T-helper 1 cell treated with Interleukin-12 subunit alpha and Interleukin-12 subunit beta and Interleukin-4 antibody, amounts not matched to agents 30 ng/mL and 1 ng/mL, for 36 hours (primary cell): ENCODE measurements at regions not wholly inside any gene's neighbourhood (a gene's known extent, or its start where the extent isn't known, plus 50 kb on each side); places are given as distances from the start of the nearest gene placed in this dataset.

ENCODE experiments used
- intact Hi-C: fragments of 100-400 bp; cut with micrococcal nuclease; formaldehyde crosslinking; loops from one replicate; pipeline ENCODE4 v1.15.1; 2024

DNA sequence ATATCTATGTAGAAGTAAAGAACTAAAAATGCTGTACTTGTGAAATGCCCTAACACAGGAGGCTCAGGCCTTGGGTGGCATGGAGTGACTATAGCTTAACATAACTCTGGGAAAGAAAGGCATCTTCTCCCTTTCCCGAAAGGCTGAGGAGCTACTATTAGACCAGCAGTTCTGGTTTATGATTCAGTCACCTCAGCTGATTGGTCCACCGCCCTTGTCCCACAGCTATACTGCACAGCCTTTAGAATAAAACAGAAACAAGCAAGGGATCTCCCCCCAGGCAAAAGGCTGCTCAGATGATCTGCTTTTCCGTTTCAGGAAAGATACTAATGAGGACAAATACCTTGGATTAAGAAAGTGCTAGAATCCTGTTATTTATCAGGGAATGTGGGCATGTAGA lies 171.3 kb downstream of the SNCA start:
- intact Hi-C loops = no loop called here

- intact Hi-C loops = no loop called here
Observed at GRCh38 chr4:89664521-89664920, 172.4 kb downstream of the SNCA start.

GRCh38 chr4:89661173-89661899 lies 175.6 kb downstream of the SNCA start:
- intact Hi-C loops = no loop called here

DNA sequence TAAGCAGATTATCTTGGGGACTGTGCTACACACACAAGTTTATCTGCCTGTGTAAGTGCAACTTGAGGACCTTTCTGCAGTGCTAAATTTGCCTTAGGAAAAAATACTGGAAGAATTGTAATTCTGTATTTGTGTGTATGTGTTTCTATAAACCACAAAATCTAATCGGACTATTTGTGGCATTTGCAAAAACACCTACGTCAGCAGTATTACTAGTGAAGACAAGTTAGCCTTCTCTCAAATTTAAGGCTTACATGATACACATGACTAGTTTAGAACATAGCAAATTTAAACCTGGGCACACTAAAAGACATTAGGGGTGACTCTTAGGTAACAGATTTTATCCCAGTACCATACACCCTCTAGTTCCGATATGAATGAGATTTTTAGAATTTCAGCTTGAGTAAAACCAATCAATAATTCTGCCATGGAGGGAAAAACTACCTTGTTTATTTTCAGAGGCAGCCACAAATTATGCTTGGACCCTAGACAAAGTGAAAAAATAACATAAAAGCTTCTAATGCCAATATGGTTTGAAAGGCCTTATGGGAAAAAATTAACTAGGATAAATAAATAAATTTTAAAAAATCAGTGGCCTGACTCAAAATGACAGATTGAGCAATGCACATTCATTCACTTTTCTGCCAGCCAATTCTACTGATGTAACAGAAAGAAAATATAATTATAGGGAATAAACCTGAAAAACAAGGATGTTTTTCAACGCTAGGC lies 176.4 kb downstream of the SNCA start:
- intact Hi-C loops = no loop called here

GRCh38 chr4:89658701-89659024 lies 178.3 kb downstream of the SNCA start:
- intact Hi-C loops = loop anchor here (1.0 kb wide), 2 partner anchors 210 to 243 kb away; no protein-coding TSS in a partner anchor

DNA sequence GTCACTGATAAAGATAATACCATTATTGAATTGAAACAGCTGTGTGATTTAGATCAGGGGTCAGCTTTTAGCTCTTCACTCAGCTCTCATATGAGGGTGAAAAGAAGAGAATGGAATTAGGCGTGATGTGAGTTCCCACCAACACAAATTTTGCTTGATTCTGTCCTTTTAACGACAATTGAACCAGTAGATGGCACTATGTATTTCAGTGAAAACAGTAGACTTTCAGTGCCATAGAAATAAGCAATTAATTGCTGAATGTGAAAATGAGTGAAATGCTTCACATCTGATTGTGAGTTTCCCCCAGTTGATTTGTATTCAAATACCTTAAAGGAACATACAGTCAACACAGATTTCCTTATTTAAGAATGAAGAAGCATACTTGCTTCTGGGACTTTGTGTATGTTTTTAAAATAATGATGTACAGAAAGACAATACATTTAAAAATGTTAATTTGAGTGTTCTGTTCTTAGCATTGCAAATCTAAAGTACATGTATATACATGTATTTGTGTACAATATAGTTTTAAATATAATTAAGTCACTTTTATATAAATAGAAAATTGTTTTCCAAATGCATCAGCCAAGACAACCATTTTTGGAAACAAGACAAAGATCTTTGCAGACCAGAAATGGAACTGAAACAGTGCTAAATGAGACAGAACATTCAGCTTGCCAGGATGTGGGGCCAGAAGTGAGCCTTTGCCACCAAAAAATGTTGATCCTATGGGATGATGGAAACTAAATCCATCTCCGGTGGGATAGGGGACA lies 178.8 kb downstream of the SNCA start:
- intact Hi-C loops = loop anchor here (1.0 kb wide), 2 partner anchors 210 to 243 kb away; no protein-coding TSS in a partner anchor

GRCh38 chr4:89653012-89653411 lies 183.9 kb downstream of the SNCA start:
- intact Hi-C loops = no loop called here

- intact Hi-C loops = no loop called here
Observed at GRCh38 chr4:89645482-89645881, 191.5 kb downstream of the SNCA start.

DNA sequence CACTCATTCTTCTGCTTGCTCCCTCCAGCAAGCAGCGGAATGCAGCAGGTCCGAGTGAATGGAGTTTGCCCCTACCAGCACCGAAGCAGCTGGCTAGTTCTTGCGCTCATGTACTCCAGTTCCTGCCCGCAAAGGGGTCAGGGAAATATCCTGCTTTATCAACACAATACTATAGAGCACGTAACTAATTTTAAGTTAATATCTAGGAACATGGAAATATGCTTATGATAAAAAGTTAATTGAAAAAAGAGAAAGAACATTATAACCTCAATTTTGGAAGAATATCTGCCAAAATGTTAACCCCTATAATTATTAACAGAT lies 195.6 kb downstream of the SNCA start:
- intact Hi-C loops = no loop called here

DNA sequence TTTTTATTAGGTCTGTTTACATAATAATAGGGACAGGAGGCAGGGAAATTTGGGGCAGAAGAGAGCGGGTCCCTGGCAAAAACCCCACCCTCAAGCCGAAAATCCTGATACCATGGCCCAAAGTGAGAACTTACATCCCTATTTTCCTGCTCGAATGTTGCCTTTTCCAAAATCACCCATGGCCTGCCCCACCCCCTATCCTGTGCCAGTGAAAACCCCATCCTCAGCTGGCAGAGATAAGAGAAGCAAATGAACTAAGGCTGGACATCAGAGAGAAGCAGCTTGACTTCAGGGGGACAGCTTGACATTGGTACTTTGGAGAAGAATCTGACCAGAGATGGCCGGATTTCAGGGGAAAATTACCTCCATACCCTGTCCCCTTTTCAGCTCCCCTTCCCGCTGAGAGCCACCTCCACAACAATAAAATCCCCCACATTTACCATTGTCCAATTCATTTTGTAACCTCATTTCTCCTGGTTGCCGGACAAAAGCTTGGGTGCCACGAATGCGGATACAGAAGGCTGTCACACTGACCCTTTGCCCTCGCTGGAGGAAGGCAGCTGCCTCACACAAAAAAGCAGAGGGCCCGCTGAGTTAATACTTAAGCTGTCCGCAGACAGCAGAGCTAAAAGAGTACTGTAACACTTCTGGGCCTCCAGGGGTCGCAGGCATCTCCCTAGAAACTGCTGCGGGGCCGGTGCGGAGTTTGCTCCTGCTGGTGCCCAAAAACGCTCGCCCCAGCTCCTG lies 196.2 kb downstream of the SNCA start:
- intact Hi-C loops = no loop called here

- intact Hi-C loops = no loop called here
Observed at GRCh38 chr4:89639395-89639794, 197.6 kb downstream of the SNCA start.

DNA sequence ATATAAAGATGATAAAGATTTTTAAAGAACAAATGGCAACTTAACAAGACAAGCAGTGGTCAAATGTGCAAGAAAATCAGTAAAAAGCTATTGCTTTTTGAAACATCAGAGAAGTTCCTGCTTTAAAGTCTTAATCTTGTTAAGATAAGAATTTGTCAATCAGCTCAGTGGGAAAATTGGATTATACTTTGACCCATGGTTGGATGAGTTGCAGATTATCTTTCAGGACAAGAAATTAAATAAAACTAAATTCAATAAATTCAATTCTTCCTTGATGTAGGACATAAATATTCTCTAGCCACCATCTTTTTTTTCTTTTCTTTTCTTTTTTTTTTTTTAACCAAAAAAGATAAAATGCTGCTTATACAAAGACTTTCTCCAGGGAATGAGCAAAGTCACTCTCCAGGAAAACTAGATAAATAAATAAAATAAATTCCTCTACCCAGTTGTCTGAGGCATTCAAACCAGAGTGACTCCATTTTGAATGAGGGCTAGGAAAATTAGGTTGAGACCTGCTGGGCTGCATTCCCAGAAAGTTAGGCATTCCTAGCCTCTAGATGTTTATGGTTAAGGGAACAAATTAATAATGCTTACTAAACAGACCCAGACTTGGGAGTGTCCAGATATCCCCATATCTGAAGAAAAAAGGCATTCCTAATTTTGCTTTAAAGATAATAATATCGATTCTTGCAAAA lies 211.2 kb downstream of the SNCA start:
- intact Hi-C loops = no loop called here

- intact Hi-C loops = loop anchor here (10.0 kb wide), 1 partner anchor 325 kb away; no protein-coding TSS in a partner anchor
Observed at GRCh38 chr4:89619206-89619962, 217.6 kb downstream of the SNCA start.

DNA sequence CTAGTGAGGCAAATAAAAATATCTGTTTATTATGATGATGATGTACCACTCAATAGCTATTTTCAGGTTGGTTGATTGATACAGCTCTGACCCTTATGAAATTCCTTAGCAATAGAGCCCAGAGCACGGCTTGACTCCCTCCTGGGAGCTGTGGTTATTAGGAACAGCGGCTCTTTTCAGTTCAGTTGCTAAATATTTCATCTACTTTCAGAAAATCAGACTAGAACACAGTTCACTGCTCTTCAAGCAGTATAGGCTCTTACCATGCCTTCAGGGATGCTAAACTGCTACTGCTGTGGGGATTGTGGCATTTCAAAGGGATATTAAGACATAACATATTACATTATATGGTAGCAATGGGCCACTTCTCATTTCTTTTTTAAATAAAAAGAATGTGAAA lies 218.8 kb downstream of the SNCA start:
- intact Hi-C loops = loop anchor here (10.0 kb wide), 1 partner anchor 323 kb away; no protein-coding TSS in a partner anchor

GRCh38 chr4:89617317-89617716 lies 219.6 kb downstream of the SNCA start:
- intact Hi-C loops = loop anchor here (10.0 kb wide), 1 partner anchor 323 kb away; no protein-coding TSS in a partner anchor

DNA sequence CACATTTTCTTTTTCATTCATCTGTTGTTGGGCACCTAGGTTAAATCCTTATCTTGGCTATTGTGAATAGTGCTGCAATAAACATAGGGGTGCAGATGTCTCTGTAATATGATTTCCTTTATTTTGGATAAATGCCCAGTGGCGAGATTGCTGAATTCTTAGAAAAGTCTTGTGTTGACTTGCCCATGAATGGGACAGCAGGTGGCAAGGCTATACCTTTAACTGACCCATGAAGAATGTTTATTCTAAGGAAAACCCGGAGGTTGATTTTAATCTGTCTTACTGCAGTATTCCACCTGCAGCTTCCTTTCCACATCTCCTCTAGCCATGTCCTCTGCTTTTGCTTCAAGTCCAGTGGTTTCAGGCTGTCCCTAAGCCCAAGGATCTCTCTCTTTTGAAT lies 220.6 kb downstream of the SNCA start:
- intact Hi-C loops = loop anchor here (10.0 kb wide), 1 partner anchor 322 kb away; no protein-coding TSS in a partner anchor

- intact Hi-C loops = loop anchor here (10.0 kb wide), 1 partner anchor 320 kb away; no protein-coding TSS in a partner anchor
Observed at GRCh38 chr4:89615051-89615450, 221.9 kb downstream of the SNCA start.

DNA sequence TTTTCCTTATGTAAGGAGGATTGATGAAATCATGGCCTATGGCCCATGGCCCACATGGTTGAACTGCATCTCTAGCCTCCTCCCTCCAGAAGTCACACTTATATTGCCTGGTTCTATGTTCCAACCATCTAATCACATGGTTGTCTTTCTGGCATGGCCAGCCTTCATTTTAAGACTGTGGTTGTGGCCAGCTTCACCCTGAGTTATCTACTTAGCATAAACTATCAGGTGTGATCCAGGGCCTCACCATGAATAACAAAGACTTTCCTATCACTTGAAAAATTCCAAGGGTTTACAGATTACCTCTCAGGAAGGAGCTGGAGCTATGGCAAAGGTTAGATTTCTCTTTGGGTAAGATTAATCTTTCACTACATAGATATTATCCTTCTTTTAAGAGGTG lies 222.8 kb downstream of the SNCA start:
- intact Hi-C loops = loop anchor here (10.0 kb wide), 1 partner anchor 319 kb away; no protein-coding TSS in a partner anchor

- intact Hi-C loops = loop anchor here (10.0 kb wide), 1 partner anchor 315 kb away; no protein-coding TSS in a partner anchor
Observed at GRCh38 chr4:89610236-89610635, 226.7 kb downstream of the SNCA start.

DNA sequence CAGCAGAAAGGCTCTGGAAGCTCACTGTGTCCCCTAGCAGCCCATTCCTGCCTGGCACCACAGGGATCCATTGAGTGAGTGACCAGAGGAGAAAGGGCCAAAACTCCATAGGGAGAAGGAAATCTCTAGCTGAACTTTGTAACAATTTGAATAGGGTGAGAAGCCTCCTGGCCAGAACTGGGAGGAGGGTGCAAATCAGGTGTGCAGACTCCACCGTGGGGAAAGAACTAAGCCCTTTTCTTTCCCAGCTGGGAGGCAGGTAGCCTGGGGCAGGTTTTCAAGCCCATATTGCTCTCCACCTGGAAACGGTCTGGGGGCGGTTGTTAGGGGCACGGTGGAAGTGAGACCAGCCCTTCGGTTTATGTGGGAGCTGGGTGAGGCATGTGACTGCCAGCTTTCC lies 227.2 kb downstream of the SNCA start:
- intact Hi-C loops = loop anchor here (10.0 kb wide), 1 partner anchor 315 kb away; no protein-coding TSS in a partner anchor
